ENCODE measurements at regions not wholly inside any gene's neighbourhood (a gene's known extent, or its start where the extent isn't known, plus 50 kb on each side); places are given as distances from the start of the nearest gene placed in this dataset.

GRCh38 chr7:41153268-41153667 is 549.6 kb downstream of the INHBA start:
- TF ChIP-seq POLR2A (IDR thresholded peaks at IDR 0.05; ENCODE audit: low read length) (no peak), GATA1 (IDR thresholded peaks at IDR 0.05; ENCODE audit: low read depth, low read length) (no peak)

Data from erythroblast (primary cell).